ENCODE measurements at regions not wholly inside any gene's neighbourhood (a gene's known extent, or its start where the extent isn't known, plus 50 kb on each side); places are given as distances from the start of the nearest gene placed in this dataset.

DNA sequence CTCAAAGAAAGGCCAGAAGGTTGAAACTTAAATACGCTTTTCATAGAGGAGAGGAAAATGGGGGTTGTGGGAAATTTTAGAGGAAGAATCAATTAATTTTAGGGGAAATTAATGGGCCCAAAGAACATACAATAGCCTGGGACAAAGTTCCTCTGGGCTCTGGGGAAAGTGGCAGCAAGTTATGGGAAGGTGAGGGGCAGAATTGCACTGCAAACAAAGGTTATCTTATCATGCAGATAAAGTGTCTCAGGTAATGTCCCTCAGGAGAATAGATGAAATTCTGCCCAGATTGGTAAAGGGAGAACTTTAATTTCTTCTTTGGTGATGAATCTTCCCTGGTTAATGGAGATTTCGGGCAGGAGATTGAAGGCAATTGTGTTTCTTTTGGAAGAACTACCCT lies 326.1 kb upstream of the SLC24A2 start:
- no peak overlapping the region for H3K4me3 Mint-ChIP-seq
- no peak overlapping the region for H3K27ac Mint-ChIP-seq
- 100% methylated on average over 1 of the region's 2 CpGs for WGBS (ENCODE audit: insufficient coverage)
- Histone ChIP-seq H3K4me1 (ENCODE audit: control insufficient read depth in 2 of 2, insufficient read depth in 2 of 2, low read length in 2 of 2) (no peaks in the 10 kb centered on the region), H4K20me1 (ENCODE audit: control insufficient read depth, insufficient read depth, low read length, poor library complexity, severe bottlenecking) (no peaks in the 10 kb centered on the region), H2AFZ (ENCODE audit: insufficient read depth, low read depth, low read length, poor library complexity, severe bottlenecking) (no peak overlapping the region), H3K79me2 (ENCODE audit: control insufficient read depth, insufficient read depth, low read length) (no peaks in the 10 kb centered on the region), H3K4me2 (replicated peaks; ENCODE audit: low read depth, low read length, poor library complexity, severe bottlenecking) (no peak overlapping the region), H3K9ac (ENCODE audit: low read length) (no peak overlapping the region), H3K9me3 (ENCODE audit: control extremely low read depth in 1 of 3, control insufficient read depth in 2 of 3, insufficient read depth in 1 of 3, low read length in 2 of 3) (peaks cover 0 to 12% (median 0%) of the 10 kb centered on the region in 3 donors), H3K4me3 (ENCODE audit: control extremely low read depth in 1 of 5, extremely low read depth in 1 of 5, insufficient read depth in 1 of 5, low read depth in 2 of 5, low read length in 4 of 5) (no peak overlapping the region), H3K27me3 (replicated peaks in 1 of 4; ENCODE audit: control extremely low read depth in 1 of 4, control insufficient read depth in 3 of 4, insufficient read depth in 4 of 4, low read length in 3 of 4) (no peaks in the 10 kb centered on the region), H3K36me3 (replicated peaks in 1 of 2; ENCODE audit: control extremely low read depth in 1 of 2, control insufficient read depth in 1 of 2, extremely low read depth in 1 of 2, insufficient read depth in 2 of 2, low read length in 1 of 2) (no peaks in the 10 kb centered on the region), H3K27ac (ENCODE audit: low read length in 2 of 2) (no peak overlapping the region)
- intact Hi-C loops (cut with micrococcal nuclease), result no loop called here
- no peaks in the 10 kb centered on the region for H3K27me3 Mint-ChIP-seq
- peaks cover 4% of the 10 kb centered on the region for H3K4me1 Mint-ChIP-seq
- ChIA-PET CTCF (no interaction called here), POLR2A (no interaction called here)
- no peak for DNase-seq
- peaks cover 10% of the 10 kb centered on the region for H3K9me3 Mint-ChIP-seq (ENCODE audit: insufficient read depth)
- no peak for ATAC-seq (ENCODE audit: low read depth)
- TF ChIP-seq CTCF (IDR thresholded peaks at IDR 0.05) (no peak), EZH2 (IDR thresholded peaks at IDR 0.05; ENCODE audit: borderline replicate concordance, insufficient read depth, low read depth, low read length, poor library complexity, severe bottlenecking) (no peak)

GRCh38 chr9:20112205-20112783 lies 323.5 kb upstream of the SLC24A2 start:
- Histone ChIP-seq H3K27me3 (replicated peaks in 1 of 4; ENCODE audit: control extremely low read depth in 1 of 4, control insufficient read depth in 3 of 4, insufficient read depth in 4 of 4, low read length in 3 of 4) (no peaks in the 10 kb centered on the region), H4K20me1 (ENCODE audit: control insufficient read depth, insufficient read depth, low read length, poor library complexity, severe bottlenecking) (no peaks in the 10 kb centered on the region), H3K9ac (ENCODE audit: low read length) (no peak overlapping the region), H3K4me3 (ENCODE audit: control extremely low read depth in 1 of 5, extremely low read depth in 1 of 5, insufficient read depth in 1 of 5, low read depth in 2 of 5, low read length in 4 of 5) (no peak overlapping the region), H3K36me3 (replicated peaks in 1 of 2; ENCODE audit: control extremely low read depth in 1 of 2, control insufficient read depth in 1 of 2, extremely low read depth in 1 of 2, insufficient read depth in 2 of 2, low read length in 1 of 2) (no peaks in the 10 kb centered on the region), H2AFZ (ENCODE audit: insufficient read depth, low read depth, low read length, poor library complexity, severe bottlenecking) (no peak overlapping the region), H3K9me3 (ENCODE audit: control extremely low read depth in 1 of 3, control insufficient read depth in 2 of 3, insufficient read depth in 1 of 3, low read length in 2 of 3) (peaks cover 0 to 12% (median 0%) of the 10 kb centered on the region in 3 donors), H3K79me2 (ENCODE audit: control insufficient read depth, insufficient read depth, low read length) (no peaks in the 10 kb centered on the region), H3K27ac (ENCODE audit: low read length in 2 of 2) (no peak overlapping the region), H3K4me1 (ENCODE audit: control insufficient read depth in 2 of 2, insufficient read depth in 2 of 2, low read length in 2 of 2) (no peaks in the 10 kb centered on the region), H3K4me2 (replicated peaks; ENCODE audit: low read depth, low read length, poor library complexity, severe bottlenecking) (no peak overlapping the region)
- Mint-ChIP-seq H3K9me3 (ENCODE audit: insufficient read depth) (peaks cover 10% of the 10 kb centered on the region), H3K4me3 (no peak overlapping the region), H3K4me1 (no peaks in the 10 kb centered on the region), H3K27me3 (no peaks in the 10 kb centered on the region), H3K27ac (no peak overlapping the region)
- no peak for DNase-seq
- TF ChIP-seq EZH2 (IDR thresholded peaks at IDR 0.05; ENCODE audit: borderline replicate concordance, insufficient read depth, low read depth, low read length, poor library complexity, severe bottlenecking) (no peak), CTCF (IDR thresholded peaks at IDR 0.05) (no peak)
- ChIA-PET CTCF (no interaction called here), POLR2A (no interaction called here)
- intact Hi-C loops (cut with micrococcal nuclease), result no loop called here
- ATAC-seq (ENCODE audit: low read depth), result no peak
- WGBS (ENCODE audit: insufficient coverage), result no CpG with 5 or more reads among the region's 7 CpGs

All from B cell (primary cell).